Caco-2 (cell line): ENCODE measurements at regions not wholly inside any gene's neighbourhood (a gene's known extent, or its start where the extent isn't known, plus 50 kb on each side); places are given as distances from the start of the nearest gene placed in this dataset.
A peak's percentile ranks its signal among the peaks of the same experiment; 100 is the strongest.
"Not testable (repeated sequence)": the region's sequence is repeated elsewhere in the genome, so short reads cannot be mapped to it uniquely, and the experiment has no call there.

ENCODE experiments used
- BruUV-seq: library from RNA; stranded (reverse); fragments of 400-500 nt; replicated peaks from 2 replicates; lab custom pipeline; 2021; lab: Mats Ljungman, UMichigan
- CTCF ChIA-PET: fragments of 300-600 bp; sonication (Branson Sonifier 250); formaldehyde crosslinking; loops from one replicate; lab custom pipeline; 2022; ENCODE audit warnings: antibody characterized with exemption; lab: Charles Lee
- POLR2A ChIA-PET: fragments of 300-600 bp; sonication (Branson Sonifier 250); formaldehyde crosslinking; loops from one replicate; lab custom pipeline; 2022; ENCODE audit warnings: antibody characterized with exemption; lab: Charles Lee
- DNase-seq, 2 experiments: peaks; one replicate each; pipeline versions ENCODE4 v3.0.0 to v3.0.0-alpha.2; 2020 to 2022
- H3K27me3 ChIP-seq: replicated peaks from 2 replicates; pipeline ENCODE4 v1.6.0; 2011; ENCODE audit warnings: low read length; ENCODE audit not compliant: control insufficient read depth, insufficient read depth
- H3K36me3 ChIP-seq: 2 replicates; pipeline ENCODE4 v1.5.1; 2011; ENCODE audit warnings: low read length; ENCODE audit not compliant: control insufficient read depth, insufficient read depth
- H3K4me1 ChIP-seq: fragments of 250-450 bp; sonication (Bioruptor Pico); 2 replicates; pipeline ENCODE4 v1.5.1; 2020; ENCODE audit warnings: mild to moderate bottlenecking
- H3K4me3 ChIP-seq: 2 replicates; pipeline ENCODE4 v1.5.1; 2011; ENCODE audit warnings: low read depth, mild to moderate bottlenecking, control low read depth, low read length
- H3K9me3 ChIP-seq: fragments of 250-450 bp; sonication (Bioruptor Pico); 2 replicates; pipeline ENCODE4 v1.5.1; 2020; ENCODE audit warnings: mild to moderate bottlenecking, moderate library complexity
- H3K27ac Mint-ChIP-seq: one replicate; pipeline ENCODE4 v1.8.0; 2022; ENCODE audit warnings: mixed read lengths; ENCODE audit not compliant: unreplicated experiment
- H3K27me3 Mint-ChIP-seq: one replicate; pipeline ENCODE4 v1.8.0; 2022; ENCODE audit warnings: mixed read lengths; ENCODE audit not compliant: insufficient read depth, unreplicated experiment
- H3K36me3 Mint-ChIP-seq: one replicate; pipeline ENCODE4 v1.8.0; 2022; ENCODE audit warnings: mild to moderate bottlenecking, mixed read lengths; ENCODE audit not compliant: insufficient read depth, unreplicated experiment
- H3K4me1 Mint-ChIP-seq: one replicate; pipeline ENCODE4 v1.8.0; 2022; ENCODE audit warnings: low read depth, mixed read lengths; ENCODE audit not compliant: unreplicated experiment
- H3K4me3 Mint-ChIP-seq: one replicate; pipeline ENCODE4 v1.8.0; 2022; ENCODE audit warnings: mild to moderate bottlenecking, moderate library complexity, mixed read lengths; ENCODE audit not compliant: unreplicated experiment
- H3K9me3 Mint-ChIP-seq: one replicate; pipeline ENCODE4 v1.8.0; 2022; ENCODE audit warnings: mixed read lengths; ENCODE audit not compliant: unreplicated experiment
- intact Hi-C: fragments of 100-400 bp; cut with micrococcal nuclease; formaldehyde crosslinking; loops from one replicate; pipeline ENCODE4 v1.10.0; 2022; ENCODE audit not compliant: unreplicated experiment

DNA sequence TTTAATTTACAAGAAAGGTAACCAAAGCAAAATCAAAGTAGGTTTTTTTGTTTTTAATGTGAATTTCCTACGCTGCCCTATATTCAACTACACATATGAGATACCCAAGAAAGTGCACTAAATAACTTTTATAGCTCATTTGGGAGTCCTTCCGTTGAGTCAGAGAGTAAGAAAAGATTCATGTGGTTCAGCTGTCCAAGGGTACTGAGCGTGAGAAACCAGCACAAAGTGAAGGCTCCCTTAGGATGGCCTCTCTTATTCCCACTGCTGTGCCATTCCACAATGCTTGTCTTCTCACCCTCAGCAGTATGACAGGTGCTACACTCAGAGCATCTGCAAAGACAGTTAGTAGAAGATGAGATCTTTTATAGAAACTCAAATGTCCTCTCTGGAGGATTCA lies 85.8 kb upstream of the POMZP3 start:
- H3K4me3 ChIP-seq, H3K36me3 Mint-ChIP-seq, H3K36me3 ChIP-seq, H3K27me3 ChIP-seq, H3K4me3 Mint-ChIP-seq, H3K27ac Mint-ChIP-seq, intact Hi-C loops, CTCF ChIA-PET, H3K4me1 ChIP-seq, DNase-seq, H3K27me3 Mint-ChIP-seq, H3K9me3 ChIP-seq, POLR2A ChIA-PET, BruUV-seq, H3K4me1 Mint-ChIP-seq: not testable (repeated sequence)
- H3K9me3 Mint-ChIP-seq = peaks cover 15% of the 10 kb centered on the region

DNA sequence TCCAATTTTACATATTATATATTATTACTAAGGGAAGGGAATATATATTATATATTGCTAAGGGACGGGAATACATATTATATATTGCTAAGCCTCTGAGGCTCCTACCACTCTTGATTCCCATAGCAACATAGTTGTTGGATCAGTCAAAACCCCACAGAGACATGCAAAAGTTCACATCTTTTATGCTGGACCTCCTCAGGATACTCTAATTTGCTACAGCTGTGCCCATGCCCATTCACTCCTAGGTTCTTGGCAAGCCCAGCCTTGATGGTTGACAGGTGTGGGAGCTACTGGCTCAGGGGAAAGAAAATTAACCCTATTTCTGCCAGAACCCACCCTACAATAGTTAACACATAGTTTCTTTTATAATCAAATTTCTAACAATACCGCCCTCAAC lies 84.6 kb upstream of the POMZP3 start:
- POLR2A ChIA-PET, H3K27ac Mint-ChIP-seq, H3K4me1 ChIP-seq, H3K4me3 ChIP-seq, H3K4me3 Mint-ChIP-seq, H3K36me3 Mint-ChIP-seq, BruUV-seq, H3K27me3 Mint-ChIP-seq, intact Hi-C loops, CTCF ChIA-PET, DNase-seq, H3K36me3 ChIP-seq, H3K9me3 ChIP-seq, H3K27me3 ChIP-seq, H3K4me1 Mint-ChIP-seq: not testable (repeated sequence)
- peaks cover 12% of the 10 kb centered on the region for H3K9me3 Mint-ChIP-seq

DNA sequence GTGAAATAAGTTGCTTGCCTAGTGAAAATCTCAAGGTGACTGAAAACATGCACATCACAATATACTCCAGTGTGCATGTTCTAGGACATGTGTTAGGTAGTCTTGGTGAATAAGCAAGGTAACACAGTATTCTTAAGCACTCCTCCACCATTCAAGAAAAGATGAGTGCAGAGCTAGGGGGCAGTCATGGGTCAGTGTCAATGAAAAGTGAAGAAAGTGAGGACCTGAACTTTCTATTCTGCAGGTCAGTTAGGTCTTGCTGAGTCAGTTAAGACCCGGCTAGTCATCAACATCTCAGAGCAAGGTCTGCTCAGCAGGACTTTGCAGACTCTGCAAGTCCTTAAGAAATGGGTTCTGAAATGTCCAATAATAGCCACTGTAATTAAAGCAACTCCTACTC lies 82.6 kb upstream of the POMZP3 start:
- H3K36me3 Mint-ChIP-seq, H3K4me1 Mint-ChIP-seq, H3K27me3 Mint-ChIP-seq, intact Hi-C loops, BruUV-seq, H3K4me3 Mint-ChIP-seq, H3K27me3 ChIP-seq, H3K4me3 ChIP-seq, H3K36me3 ChIP-seq, H3K9me3 ChIP-seq, H3K9me3 Mint-ChIP-seq, POLR2A ChIA-PET, H3K27ac Mint-ChIP-seq, CTCF ChIA-PET, H3K4me1 ChIP-seq: not testable (repeated sequence)
- peak in 1 of 2 experiments; percentile 21 for DNase-seq

DNA sequence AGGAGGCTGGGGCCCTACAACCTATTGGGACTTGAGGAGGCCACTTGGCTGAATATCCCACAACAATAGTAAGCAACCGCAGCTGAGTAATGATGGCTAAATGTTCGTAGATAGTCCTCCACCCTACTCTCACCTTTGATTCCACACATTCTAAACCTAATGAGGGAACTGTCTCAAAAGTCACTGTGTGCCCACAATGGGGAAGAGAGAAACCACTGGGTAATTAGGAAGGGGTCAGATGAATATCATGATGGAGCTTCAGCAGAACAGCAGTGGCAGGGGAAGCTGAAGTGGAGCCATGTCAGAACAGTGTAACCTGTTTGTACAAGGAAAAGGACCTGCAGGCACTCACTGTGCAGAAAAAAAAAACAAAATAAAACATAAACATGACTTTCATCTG lies 81.4 kb upstream of the POMZP3 start:
- CTCF ChIA-PET, H3K9me3 ChIP-seq, DNase-seq, H3K4me3 ChIP-seq, H3K27ac Mint-ChIP-seq, H3K4me1 ChIP-seq, H3K36me3 ChIP-seq, H3K27me3 Mint-ChIP-seq, intact Hi-C loops, BruUV-seq, H3K9me3 Mint-ChIP-seq, H3K4me1 Mint-ChIP-seq, H3K27me3 ChIP-seq, H3K36me3 Mint-ChIP-seq, POLR2A ChIA-PET, H3K4me3 Mint-ChIP-seq: not testable (repeated sequence)

GRCh38 chr7:76703815-76704214 lies 76.7 kb upstream of the POMZP3 start:
- H3K9me3 Mint-ChIP-seq, H3K27me3 Mint-ChIP-seq, intact Hi-C loops, CTCF ChIA-PET, H3K36me3 ChIP-seq, H3K4me1 Mint-ChIP-seq, DNase-seq, H3K4me1 ChIP-seq, POLR2A ChIA-PET, BruUV-seq, H3K27ac Mint-ChIP-seq, H3K4me3 Mint-ChIP-seq, H3K27me3 ChIP-seq, H3K36me3 Mint-ChIP-seq, H3K9me3 ChIP-seq, H3K4me3 ChIP-seq: not testable (repeated sequence)

- H3K4me3 ChIP-seq, H3K36me3 ChIP-seq, BruUV-seq, H3K4me1 Mint-ChIP-seq, intact Hi-C loops, H3K27ac Mint-ChIP-seq, H3K27me3 ChIP-seq, H3K27me3 Mint-ChIP-seq, H3K9me3 ChIP-seq, CTCF ChIA-PET, H3K36me3 Mint-ChIP-seq, POLR2A ChIA-PET, H3K9me3 Mint-ChIP-seq, H3K4me1 ChIP-seq, H3K4me3 Mint-ChIP-seq, DNase-seq: not testable (repeated sequence)
Measured at GRCh38 chr7:76686277-76686676, 59.2 kb upstream of the POMZP3 start.

GRCh38 chr7:76684737-76685136 lies 57.7 kb upstream of the POMZP3 start:
- H3K36me3 Mint-ChIP-seq, CTCF ChIA-PET, H3K4me1 ChIP-seq, intact Hi-C loops, POLR2A ChIA-PET, H3K4me3 ChIP-seq, H3K4me1 Mint-ChIP-seq, H3K27ac Mint-ChIP-seq, H3K36me3 ChIP-seq, H3K9me3 Mint-ChIP-seq, H3K27me3 Mint-ChIP-seq, BruUV-seq, H3K4me3 Mint-ChIP-seq, H3K27me3 ChIP-seq, DNase-seq, H3K9me3 ChIP-seq: not testable (repeated sequence)
